Skin epidermis (tissue), 12 donors: ENCODE measurements at regions not wholly inside any gene's neighbourhood (a gene's known extent, or its start where the extent isn't known, plus 50 kb on each side); places are given as distances from the start of the nearest gene placed in this dataset.

Source experiments
- H3K27ac ChIP-seq, 21 experiments: fragments of 200-600 bp; sonication (generic) in 11 of 21; one replicate each; pipeline ENCODE4 v1.5.0; 2020; ENCODE audit warnings: mild to moderate bottlenecking in 3 of 21, inconsistent platforms in 2 of 21, moderate library complexity in 2 of 21
- H3K4me3 ChIP-seq, 7 experiments: fragments of 200-600 bp; sonication (generic) in 2 of 7; one replicate each; pipeline ENCODE4 v1.5.0; 2020; ENCODE audit warnings: inconsistent platforms in 2 of 7, mild to moderate bottlenecking in 2 of 7, moderate library complexity in 1 of 7

DNA sequence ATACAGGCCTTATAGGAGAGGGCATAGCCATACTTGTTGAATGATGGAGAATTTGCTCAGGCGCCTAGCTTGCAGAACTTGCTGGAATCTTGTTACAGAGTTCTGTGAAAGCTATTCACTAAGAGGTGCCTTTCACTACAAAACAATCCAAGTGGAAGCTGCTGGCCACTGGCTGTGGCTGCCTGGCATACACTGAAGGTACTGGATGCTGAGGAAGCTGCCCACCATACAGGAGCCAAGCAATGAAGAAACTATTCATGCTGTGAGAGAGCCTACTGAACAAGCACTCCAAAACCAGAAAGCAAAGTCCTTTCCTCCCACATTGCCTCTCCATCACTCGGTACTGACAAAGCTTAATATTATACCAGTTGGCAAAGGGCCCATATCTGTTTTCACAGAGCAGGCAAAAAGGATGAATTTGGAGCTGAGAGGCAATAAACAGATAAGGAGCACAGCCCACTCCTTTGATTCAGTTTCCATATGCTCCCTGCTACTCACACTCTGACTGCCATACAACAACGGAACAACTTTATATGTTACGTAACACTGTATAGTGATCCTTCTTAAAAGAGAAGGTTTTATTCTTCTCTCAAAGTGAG, 192.6 kb upstream of the ALCAM start:
- Histone ChIP-seq H3K4me3 (no peak overlapping the region), H3K27ac (no peak overlapping the region)

DNA sequence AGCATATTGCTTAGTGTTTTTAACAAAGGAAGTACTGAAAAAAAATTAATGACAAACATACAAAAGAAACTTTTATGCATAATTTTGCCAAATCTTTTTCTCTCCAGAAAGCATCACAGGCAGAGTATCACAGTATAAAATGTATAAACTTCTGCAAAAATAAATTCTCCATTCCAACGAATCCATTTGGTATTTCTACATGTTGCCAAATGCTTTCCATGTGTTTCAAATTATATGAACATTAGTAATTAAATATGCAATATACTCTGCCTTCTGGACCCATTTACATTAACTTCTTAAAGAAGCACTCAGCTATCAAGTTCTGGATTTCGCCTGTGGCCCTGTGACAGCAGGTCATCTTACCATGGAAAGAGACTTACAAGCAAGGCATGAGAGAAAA, 189.1 kb upstream of the ALCAM start:
- H3K4me3 ChIP-seq = no peak overlapping the region
- no peak overlapping the region for H3K27ac ChIP-seq

DNA sequence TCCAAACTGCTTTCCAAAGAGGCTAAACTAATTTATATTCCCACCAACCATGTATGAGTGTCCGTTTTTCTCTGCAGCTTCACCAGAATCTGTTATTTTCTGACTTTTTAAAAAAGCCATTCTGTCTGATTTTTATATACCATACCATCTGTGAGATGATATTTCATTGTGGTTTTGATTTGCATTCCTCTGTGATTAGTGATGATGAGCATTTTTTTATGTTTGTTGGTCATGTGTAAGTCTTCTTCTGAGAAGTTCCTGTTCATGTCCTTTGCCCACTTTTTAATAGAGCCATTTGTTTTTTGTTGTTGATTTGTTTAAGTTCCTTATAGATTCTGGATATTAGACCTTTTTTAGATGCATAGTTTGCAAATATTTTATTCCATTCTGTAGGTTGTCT, 179.4 kb upstream of the ALCAM start:
- Histone ChIP-seq H3K27ac (no peak overlapping the region), H3K4me3 (no peak overlapping the region)

DNA sequence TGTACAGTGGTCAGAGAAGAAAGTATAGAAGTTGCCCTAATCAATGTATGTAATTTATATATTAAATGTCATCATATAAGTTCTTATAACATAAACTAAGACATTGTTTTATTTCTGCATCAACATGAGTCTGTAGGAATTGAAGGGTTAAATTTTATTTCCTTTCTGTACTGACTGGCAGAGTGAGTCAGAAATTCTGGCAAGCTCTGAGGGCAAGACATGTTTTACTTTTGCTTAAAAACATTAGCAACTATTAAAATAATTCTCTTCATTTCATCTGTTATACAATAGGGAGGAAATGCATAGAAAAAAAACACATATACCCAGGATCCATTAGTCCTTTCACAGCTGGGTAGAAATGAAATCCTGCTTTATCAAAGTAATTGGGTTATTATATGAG, 171.4 kb upstream of the ALCAM start:
- Histone ChIP-seq H3K27ac (peak overlapping the region in 1 of 21 experiments; percentile 7), H3K4me3 (no peak overlapping the region)

DNA sequence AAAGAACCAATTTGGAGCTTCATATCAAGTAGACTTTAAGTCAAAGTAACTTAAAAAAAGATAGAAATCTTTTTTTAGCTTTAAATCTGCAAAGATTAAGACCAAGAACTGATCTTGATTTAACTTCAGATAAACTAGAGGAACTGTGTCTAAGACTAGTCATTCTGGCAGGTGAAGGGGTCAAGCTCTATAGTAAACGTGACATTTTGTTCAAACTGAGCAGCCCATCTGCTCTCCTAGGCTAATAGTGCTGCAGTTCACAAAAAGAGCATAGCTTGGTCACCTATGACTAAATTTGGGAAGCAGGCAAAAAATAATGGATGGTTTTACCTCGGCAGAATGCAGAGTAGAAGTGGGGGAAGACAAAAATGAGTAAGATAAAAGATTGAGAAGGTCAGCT, 168.8 kb upstream of the ALCAM start:
- Histone ChIP-seq H3K27ac (no peak overlapping the region), H3K4me3 (no peak overlapping the region)

DNA sequence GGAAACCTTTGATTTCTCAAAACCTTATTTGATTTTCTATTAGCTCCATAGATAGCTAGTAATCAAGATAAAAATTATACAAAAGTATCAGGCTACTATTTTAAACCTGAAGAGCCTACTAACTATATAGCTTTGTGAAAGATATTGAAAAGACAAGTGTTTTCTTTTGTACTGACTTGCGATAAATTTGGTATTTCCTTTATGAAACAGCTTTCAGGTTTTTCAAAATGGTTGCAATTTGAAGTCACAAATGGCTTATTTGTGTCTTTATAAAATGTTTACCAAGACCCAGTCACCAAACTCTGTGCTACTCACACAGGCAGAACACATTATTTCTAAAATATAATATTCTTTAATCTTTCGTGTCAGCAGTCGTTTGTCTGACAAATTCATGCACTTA, 167.5 kb upstream of the ALCAM start:
- Histone ChIP-seq H3K4me3 (no peak overlapping the region), H3K27ac (no peak overlapping the region)

DNA sequence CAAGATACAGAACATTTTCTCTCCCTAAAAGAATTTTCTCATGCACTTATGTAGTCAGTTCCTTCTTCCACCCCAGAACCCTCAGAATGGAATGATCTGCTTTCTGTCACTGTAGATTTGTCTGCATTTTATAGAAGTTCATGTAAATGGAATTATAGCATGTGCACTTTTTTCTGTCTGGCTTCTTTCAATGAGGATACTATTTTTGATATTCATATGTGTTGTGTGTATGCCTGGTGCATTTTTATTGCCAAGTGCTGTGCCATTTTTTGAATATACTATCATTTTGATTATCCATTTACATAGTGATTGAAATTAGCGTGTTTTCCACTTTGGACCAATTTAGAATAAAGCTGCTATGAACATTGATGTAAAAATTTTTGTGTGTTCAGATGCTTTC, 156.6 kb upstream of the ALCAM start:
- no peak overlapping the region for H3K27ac ChIP-seq
- no peak overlapping the region for H3K4me3 ChIP-seq

DNA sequence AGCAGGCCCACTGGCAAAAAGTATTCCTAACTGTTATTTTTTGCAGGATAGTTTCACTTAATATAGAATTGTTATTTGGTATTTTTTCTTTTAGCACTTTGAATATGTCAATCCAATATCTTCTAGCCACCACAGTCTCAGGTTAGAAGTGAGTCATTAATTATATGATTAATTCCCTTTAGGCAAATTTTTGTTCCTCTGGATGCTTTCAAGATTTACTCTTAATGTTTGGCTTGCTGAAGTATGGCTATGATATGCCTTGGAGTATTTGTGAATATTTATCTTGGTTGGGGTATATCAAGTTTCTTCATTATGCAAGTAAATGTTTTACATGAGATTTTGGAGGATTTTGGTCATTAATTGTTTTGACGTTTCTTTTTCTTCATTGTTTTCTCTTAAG, 152.1 kb upstream of the ALCAM start:
- Histone ChIP-seq H3K4me3 (no peak overlapping the region), H3K27ac (no peak overlapping the region)

DNA sequence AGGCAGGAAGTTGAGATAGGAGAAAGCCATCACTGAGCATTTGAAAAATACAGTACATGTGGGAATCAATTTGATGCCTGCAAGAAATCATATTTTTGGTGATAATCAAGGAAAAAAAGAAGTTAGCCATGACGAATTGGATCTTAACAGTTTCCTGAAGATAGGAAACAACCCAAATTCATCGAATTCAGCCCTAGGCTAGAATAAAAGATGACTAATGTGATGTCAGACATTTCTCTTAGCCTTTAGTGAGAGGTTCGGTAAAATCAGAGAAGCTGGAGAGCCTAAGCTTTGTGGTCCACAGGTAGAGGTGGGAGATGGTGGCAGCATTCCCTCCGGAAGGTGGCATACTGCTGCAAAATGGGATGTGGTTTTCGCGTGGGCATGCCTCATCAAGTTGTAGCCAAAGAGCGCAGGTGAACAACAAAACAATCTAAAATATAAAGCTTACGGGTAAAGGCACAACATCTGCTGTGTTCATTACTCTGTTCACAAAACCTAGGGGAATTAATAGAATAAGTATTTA, 144.1 kb upstream of the ALCAM start:
- H3K27ac ChIP-seq = no peak overlapping the region
- no peak overlapping the region for H3K4me3 ChIP-seq

DNA sequence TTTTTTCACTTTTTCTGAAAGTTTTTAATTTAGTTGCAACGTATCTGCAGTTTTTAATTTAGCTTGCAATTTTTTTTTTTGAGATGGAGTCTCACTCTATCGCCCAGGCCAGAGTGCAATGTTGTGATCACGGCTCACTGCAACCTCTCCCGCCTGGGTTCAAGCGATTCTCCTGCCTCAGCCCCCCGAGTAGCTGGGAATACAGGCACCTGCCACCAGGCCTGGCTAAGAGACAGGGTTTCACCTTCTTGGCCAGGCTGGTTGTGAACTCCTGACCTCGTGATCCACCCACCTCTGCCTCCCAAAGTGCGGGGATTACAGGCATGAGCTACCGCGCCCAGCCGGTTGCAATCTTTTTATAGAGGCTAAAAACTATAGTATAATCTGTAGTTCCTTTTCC, 142.9 kb upstream of the ALCAM start:
- H3K27ac ChIP-seq = no peak overlapping the region
- no peak overlapping the region for H3K4me3 ChIP-seq

DNA sequence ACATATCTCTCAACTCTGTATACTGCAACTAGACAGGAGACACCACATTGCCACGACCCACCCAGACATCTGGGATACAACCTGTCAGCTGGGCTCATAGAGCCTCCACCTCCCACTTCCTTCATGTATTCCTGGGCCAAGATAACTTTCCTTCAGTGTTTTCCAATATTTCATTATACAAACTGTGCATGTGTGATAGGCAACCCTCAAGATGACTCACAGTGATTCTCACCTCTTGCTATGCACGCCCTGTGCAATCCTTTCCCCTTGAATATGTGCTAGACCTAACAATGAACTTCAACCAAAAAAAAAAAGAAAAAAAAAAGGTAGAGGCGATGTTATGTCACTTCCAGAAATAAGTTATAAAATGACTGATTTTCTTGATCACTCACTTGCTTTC, 138.0 kb upstream of the ALCAM start:
- no peak overlapping the region for H3K27ac ChIP-seq
- H3K4me3 ChIP-seq = no peak overlapping the region

DNA sequence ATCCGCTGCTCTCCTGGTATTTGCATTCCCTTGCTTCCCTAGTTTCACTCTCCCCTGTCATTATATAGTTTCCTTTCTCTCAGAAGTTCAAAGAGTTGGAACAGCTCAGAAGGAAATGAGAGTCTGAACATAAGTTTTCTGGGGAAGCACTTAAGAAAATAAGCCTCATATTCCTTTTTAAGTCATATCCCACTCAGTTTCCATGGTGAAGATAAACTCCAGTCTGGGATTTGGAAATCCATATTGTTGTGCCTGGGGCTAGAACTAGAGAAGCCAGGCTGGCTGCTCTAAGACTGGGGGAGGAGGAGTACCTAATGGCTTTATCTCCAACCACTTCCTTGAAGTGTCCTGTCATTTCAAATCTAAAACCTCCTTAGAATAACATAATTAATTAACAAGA, 134.2 kb upstream of the ALCAM start:
- H3K27ac ChIP-seq = no peak overlapping the region
- no peak overlapping the region for H3K4me3 ChIP-seq

DNA sequence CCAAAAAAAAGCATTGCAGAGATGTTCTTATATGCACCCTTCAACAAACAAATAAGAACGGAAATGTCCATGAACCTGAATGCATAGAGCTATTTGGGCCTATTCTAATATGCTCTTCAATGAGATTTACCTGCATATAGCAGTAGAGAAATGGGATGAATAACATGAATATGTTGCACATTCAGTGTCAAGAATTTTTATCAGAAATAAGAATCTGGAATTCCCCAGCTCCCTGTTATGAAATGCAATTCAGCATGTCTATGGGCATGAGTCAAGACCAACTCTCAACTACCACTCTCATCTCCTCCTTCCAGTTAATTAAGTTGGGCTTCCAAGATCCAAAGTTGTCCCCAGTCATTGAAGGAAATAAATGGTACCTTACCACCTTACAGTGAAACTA, 133.7 kb upstream of the ALCAM start:
- H3K4me3 ChIP-seq = no peak overlapping the region
- no peak overlapping the region for H3K27ac ChIP-seq

DNA sequence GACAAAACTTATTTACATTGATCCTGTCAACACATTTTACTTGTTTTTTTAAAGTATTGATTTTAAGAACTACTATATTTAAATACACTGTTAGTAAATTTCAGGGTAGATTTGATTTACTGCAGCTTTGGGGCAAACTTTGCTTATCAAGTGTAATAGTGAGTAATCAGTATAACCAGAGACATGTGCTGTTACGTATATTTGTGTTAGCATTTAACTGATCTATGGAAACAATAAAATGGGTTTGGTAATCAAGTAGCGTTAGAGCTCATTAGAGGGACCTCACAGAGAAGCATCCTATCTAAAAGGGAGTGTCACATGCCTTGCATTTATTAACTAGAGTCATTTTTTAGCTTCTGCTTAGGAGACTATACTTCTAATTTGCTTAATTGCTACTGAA, 131.5 kb upstream of the ALCAM start:
- no peak overlapping the region for H3K4me3 ChIP-seq

DNA sequence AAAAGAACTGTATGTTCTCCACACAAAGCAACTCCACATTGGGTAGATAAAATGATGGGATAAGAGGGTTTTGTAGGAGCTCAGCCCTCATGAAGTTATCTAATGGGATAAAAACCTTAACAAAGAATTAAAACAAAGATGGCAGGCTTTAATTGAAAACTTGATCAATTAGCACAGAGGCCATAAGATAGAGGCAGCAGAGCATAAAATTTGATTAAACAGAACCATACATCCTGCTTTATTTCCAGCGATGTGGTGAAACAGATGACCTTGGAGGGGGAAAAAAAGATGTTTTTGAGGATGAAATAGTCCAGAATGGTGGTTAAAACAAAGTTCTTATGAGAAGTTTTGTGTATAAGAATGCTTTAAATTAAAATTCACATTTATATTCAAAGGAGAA, 130.9 kb upstream of the ALCAM start:
- no peak overlapping the region for H3K4me3 ChIP-seq

More for the DNA sequence above, 131.5 kb upstream of the ALCAM start:
- no peak overlapping the region for H3K27ac ChIP-seq

DNA sequence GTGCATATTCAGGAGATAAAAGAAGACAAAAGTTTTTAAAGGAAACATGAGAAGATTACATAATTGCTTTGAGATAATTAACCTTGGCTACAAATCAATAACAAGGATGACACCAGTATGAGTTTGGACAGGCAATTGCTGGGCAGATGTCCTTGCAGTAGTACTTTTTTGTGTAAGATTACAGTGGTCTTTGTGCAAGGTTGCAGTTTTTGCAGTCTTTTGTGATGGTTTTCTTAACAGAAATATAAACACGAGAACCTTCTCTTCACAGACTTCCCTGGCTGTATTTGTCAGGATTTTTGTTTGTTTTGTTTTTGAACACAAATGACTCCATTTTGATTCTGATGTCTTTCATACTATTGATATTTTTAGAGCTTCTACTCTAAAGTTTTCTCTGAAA, 128.3 kb upstream of the ALCAM start:
- H3K4me3 ChIP-seq = no peak overlapping the region
- no peak overlapping the region for H3K27ac ChIP-seq

More for the DNA sequence above, 130.9 kb upstream of the ALCAM start:
- H3K27ac ChIP-seq = no peak overlapping the region

DNA sequence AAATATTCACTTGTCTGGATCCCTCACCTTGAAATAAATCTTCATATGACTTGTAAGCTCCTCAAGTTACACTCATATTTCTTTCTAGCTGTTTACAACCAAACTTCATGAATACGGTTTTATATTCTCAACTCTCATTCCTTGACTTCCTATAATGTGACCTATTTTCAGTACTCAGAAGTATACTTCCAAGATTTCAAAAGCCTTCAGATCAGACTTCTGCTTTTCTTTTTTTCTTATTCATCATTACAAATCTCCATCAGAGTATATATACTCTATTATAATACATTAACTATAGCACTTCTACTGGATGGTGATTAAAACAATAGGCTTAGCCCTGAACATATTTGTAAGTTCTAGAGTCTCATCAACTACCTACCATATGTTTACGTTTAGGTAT, 123.6 kb upstream of the ALCAM start:
- Histone ChIP-seq H3K27ac (no peak overlapping the region), H3K4me3 (no peak overlapping the region)

DNA sequence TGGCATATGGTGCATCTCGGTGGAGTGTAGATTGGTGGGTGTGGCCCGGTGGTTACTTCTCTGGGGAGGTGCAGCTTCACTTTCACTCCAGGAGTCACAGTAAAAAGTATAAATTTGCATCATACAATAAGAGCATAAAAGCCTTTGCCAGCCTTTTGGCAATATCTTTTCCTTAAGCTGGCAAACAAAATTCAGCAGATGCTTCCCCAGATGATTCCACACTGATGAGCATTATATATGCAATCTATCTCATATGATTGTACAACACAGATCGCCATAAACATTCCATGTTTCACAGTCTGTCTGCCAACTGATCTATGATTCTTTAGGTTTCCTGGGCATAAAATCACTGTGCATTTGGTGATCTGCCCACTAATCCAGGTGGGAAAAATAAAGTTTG, 120.2 kb upstream of the ALCAM start:
- no peak overlapping the region for H3K4me3 ChIP-seq
- H3K27ac ChIP-seq = no peak overlapping the region

DNA sequence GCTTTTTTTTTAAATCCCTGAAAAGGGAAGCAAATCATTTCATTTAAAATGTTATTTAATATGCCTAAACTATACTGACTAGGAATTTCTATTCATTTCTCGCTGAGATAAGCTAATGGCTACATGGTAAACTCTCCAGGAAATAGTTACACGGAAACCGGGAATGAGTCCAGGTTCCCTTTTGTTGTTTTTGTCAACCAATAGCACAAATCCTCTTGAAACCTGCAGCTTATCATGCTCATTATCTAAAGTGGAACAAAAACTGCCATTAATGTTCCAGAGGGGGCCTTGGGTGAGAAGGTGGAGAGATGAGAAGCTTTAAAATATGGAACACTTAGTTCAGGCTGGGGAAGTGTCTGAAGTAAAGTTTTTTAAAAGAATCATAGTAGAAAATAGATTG, 113.5 kb upstream of the ALCAM start:
- no peak overlapping the region for H3K27ac ChIP-seq
- H3K4me3 ChIP-seq = no peak overlapping the region

DNA sequence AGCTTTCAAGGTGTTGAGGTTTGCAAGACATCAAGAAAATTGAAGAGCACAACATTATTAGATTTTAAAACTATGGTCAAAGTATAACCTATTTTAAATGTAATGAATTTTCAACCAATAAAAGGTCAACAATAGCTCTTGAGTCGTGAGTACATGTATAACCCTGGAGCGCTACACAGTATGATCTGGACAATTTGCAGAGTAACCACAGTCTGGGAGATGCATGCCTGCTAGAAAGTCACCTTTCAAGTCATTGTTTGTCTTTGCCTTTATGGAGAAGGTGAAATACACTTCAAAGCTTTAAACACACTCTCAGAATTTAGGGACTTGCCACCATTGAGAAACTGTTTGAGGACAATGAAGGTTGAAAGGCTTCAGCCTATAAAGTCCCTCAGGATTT, 112.6 kb upstream of the ALCAM start:
- H3K27ac ChIP-seq = no peak overlapping the region

DNA sequence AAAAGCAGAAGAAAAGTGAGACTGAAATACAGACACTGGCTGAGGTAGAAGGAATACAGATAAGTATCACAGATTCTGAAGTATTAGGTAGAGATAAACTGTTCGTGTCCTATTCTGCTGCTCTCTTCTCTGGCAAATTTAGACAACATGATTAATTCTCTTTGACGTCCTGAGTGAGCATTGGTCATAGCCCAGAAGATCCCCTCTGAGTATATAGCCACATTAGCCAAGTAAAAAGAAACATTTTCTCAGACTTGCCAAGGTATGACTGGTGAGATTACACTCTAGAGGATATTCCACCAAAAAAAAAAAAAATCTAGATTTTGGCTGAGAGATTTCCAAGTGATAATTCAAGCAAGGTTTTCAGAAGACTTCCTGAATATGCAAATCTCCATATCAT, 111.4 kb upstream of the ALCAM start:
- no peak overlapping the region for H3K4me3 ChIP-seq
- H3K27ac ChIP-seq = no peak overlapping the region

More for the DNA sequence above, 112.6 kb upstream of the ALCAM start:
- H3K4me3 ChIP-seq = no peak overlapping the region

DNA sequence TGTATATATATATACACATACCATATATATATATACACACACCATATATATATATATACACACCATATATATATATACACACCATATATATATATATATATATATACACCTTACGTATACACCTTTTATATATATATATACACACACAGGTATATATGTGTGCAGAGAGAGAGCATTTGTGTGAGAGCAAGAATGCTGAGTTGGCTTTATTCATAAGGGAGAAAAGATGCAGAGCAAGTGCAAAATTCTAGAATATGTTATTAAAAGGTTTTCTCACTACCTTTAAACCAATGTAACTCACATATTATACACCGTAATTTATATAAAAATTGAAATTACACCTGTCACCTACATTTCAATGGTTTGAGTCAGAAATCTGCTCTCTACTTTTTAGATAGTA, 107.2 kb upstream of the ALCAM start:
- no peak overlapping the region for H3K4me3 ChIP-seq
- no peak overlapping the region for H3K27ac ChIP-seq
